HL-60 (cell line): ENCODE measurements at regions not wholly inside any gene's neighbourhood (a gene's known extent, or its start where the extent isn't known, plus 50 kb on each side); places are given as distances from the start of the nearest gene placed in this dataset.

Experiments used
- DNase-seq, 2 experiments: peaks; one replicate each; pipeline ENCODE4 v3.0.0-alpha.2; 2010 to 2020; ENCODE audit warnings: low read depth in 1 of 2, low spot score in 1 of 2
- H3K27ac ChIP-seq: fragments of 250-450 bp; sonication (Bioruptor Pico); replicated peaks from 2 replicates; pipeline ENCODE4 v1.5.1; 2020; ENCODE audit warnings: mild to moderate bottlenecking, moderate library complexity
- H3K27me3 ChIP-seq: fragments of 250-450 bp; sonication (Bioruptor Pico); 2 replicates; pipeline ENCODE4 v1.5.1; 2021; ENCODE audit warnings: mild to moderate bottlenecking, moderate library complexity; ENCODE audit not compliant: insufficient read depth, poor library complexity, severe bottlenecking
- H3K4me3 ChIP-seq: replicated peaks from 2 replicates; pipeline ENCODE4 v1.5.1; 2011; ENCODE audit warnings: mild to moderate bottlenecking, control low read depth, low read length; ENCODE audit not compliant: insufficient read depth
- CTCF ChIP-seq: IDR thresholded peaks from one replicate; pipeline ENCODE4 v1.5.1; 2011; ENCODE audit warnings: low read length, control low read depth, inconsistent platforms; ENCODE audit not compliant: insufficient read depth
- GABPA ChIP-seq: IDR thresholded peaks from 2 replicates; pipeline ENCODE4 v1.6.1; 2012; ENCODE audit warnings: low read depth
- POLR2AphosphoS5 ChIP-seq: IDR thresholded peaks from 2 replicates; pipeline ENCODE4 v1.6.1; 2012; ENCODE audit warnings: low read depth
- REST ChIP-seq: IDR thresholded peaks from 2 replicates; pipeline ENCODE4 v1.6.1; 2012; ENCODE audit warnings: low read depth; ENCODE audit not compliant: insufficient replicate concordance
- SPI1 ChIP-seq: IDR thresholded peaks from 2 replicates; pipeline ENCODE4 v1.6.1; 2012; ENCODE audit warnings: low read depth, mild to moderate bottlenecking, borderline replicate concordance

- no peak overlapping the region for H3K27ac ChIP-seq
- TF ChIP-seq SPI1 (no peak), CTCF (no peak), GABPA (no peak), POLR2AphosphoS5 (no peak), REST (no peak)
- DNase-seq = no peak
- no peak overlapping the region for H3K4me3 ChIP-seq
- peaks cover 8% of the 10 kb centered on the region for H3K27me3 ChIP-seq
These were observed 53.8 kb upstream of the CLCN4 start for GRCh38 chrX:10103023-10103422.

- no peak overlapping the region for H3K4me3 ChIP-seq
- H3K27me3 ChIP-seq = peaks cover 8% of the 10 kb centered on the region
- TF ChIP-seq POLR2AphosphoS5 (no peak), GABPA (no peak), SPI1 (no peak), REST (no peak), CTCF (no peak)
- DNase-seq = no peak
- H3K27ac ChIP-seq = no peak overlapping the region
These were observed 51.7 kb upstream of the CLCN4 start for GRCh38 chrX:10104958-10105658.

- Histone ChIP-seq H3K27me3 (peaks cover 8% of the 10 kb centered on the region), H3K27ac (no peak overlapping the region), H3K4me3 (no peak overlapping the region)
- DNase-seq = no peak
- no peak for TF ChIP-seq SPI1
- no peak for TF ChIP-seq POLR2AphosphoS5
- TF ChIP-seq GABPA = no peak
- no peak for TF ChIP-seq REST
- no peak for TF ChIP-seq CTCF
These were observed 50.0 kb upstream of the CLCN4 start for GRCh38 chrX:10106806-10107205.
